SH-SY5Y (cell line): ENCODE measurements at regions not wholly inside any gene's neighbourhood (a gene's known extent, or its start where the extent isn't known, plus 50 kb on each side); places are given as distances from the start of the nearest gene placed in this dataset.

Source experiments
- GATA2 ChIP-seq: IDR thresholded peaks from 2 replicates; pipeline ENCODE4 v1.6.1; 2011; ENCODE audit warnings: mild to moderate bottlenecking, low read depth, low read length
- GATA3 ChIP-seq: IDR thresholded peaks from 2 replicates; pipeline ENCODE4 v1.6.1; 2011; ENCODE audit warnings: low read depth, mild to moderate bottlenecking, low read length, moderate library complexity

DNA sequence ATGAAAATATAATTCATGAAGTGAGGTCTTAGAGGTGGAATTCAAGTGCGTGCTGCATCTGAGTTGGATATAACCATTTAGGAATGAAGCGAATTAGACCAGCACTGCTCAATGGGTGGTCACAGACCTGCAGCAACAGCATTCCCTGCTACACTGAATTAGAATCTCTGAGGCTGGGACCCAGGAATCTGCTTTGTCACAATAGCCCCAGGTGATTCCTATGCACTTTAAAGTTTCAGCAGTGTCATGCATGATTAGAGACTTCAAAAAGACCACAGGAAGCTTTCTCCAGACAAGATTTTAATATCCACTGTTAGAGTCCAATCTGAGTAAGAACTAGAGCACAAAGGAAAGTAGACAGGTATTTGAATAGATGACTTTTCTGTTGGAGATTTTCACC, 352.8 kb upstream of the VSTM2A start:
- TF ChIP-seq GATA3 (no peak), GATA2 (no peak)
